ENCODE measurements at regions not wholly inside any gene's neighbourhood (a gene's known extent, or its start where the extent isn't known, plus 50 kb on each side); places are given as distances from the start of the nearest gene placed in this dataset.

DNA sequence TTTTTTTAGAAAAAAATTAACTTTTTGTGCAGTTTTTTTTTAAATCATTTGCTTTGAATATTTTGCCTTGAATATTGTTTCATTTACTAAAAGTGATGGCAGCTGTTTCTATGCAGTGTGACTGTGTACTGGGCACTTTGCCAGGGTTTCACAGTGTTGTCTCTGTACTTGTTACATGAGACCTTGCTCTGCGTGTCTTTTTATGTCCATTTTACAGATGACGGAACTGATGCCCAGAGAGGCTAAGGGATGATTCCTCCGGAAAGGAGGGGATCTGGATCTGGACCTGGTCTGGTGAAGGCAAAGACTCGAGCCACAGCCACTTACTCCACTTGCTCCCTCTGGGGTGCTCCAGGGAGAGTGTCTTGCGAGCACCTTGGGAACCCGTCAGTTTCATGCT, 124.8 kb upstream of the PTCH1 start:
- H3K4me2 ChIP-seq (ENCODE audit: low read depth, low read length, poor library complexity, severe bottlenecking), result no peak overlapping the region
- no peaks in the 10 kb centered on the region for H3F3A ChIP-seq (ENCODE audit: insufficient read depth)
- H3K4me3 ChIP-seq (ENCODE audit: insufficient read depth, low read length, poor library complexity, severe bottlenecking), result no peak overlapping the region
- H3K9me3 ChIP-seq (ENCODE audit: insufficient read depth, low read length), result no peaks in the 10 kb centered on the region
- H3K79me2 ChIP-seq (ENCODE audit: insufficient read depth, low read length), result no peaks in the 10 kb centered on the region
- no peaks in the 10 kb centered on the region for H3K36me3 ChIP-seq (ENCODE audit: low read length)
- no peaks in the 10 kb centered on the region for H3K27me3 ChIP-seq (ENCODE audit: low read length)
- H3K27ac ChIP-seq (ENCODE audit: low read depth, low read length), result no peak overlapping the region
- H4K20me1 ChIP-seq (ENCODE audit: low read depth, low read length), result no peaks in the 10 kb centered on the region
- no peaks in the 10 kb centered on the region for H3K9me2 ChIP-seq (replicated peaks; ENCODE audit: insufficient read depth, low read length)
- H2AFZ ChIP-seq (ENCODE audit: low read depth, low read length, severe bottlenecking), result no peak overlapping the region
- no peak overlapping the region for H3K9ac ChIP-seq (ENCODE audit: low read length)
- TF ChIP-seq EZH2phosphoT487 (conservative IDR thresholded peaks at IDR 0.05; ENCODE audit: low read length), result no peak
- TF ChIP-seq, protein P1, sequence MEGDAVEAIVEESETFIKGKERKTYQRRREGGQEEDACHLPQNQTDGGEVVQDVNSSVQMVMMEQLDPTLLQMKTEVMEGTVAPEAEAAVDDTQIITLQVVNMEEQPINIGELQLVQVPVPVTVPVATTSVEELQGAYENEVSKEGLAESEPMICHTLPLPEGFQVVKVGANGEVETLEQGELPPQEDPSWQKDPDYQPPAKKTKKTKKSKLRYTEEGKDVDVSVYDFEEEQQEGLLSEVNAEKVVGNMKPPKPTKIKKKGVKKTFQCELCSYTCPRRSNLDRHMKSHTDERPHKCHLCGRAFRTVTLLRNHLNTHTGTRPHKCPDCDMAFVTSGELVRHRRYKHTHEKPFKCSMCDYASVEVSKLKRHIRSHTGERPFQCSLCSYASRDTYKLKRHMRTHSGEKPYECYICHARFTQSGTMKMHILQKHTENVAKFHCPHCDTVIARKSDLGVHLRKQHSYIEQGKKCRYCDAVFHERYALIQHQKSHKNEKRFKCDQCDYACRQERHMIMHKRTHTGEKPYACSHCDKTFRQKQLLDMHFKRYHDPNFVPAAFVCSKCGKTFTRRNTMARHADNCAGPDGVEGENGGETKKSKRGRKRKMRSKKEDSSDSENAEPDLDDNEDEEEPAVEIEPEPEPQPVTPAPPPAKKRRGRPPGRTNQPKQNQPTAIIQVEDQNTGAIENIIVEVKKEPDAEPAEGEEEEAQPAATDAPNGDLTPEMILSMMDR (IDR thresholded peaks at IDR 0.05; ENCODE audit: insufficient read depth, low read length, poor library complexity, severe bottlenecking), result no peak

- no peaks in the 10 kb centered on the region for H3K9me3 ChIP-seq (ENCODE audit: insufficient read depth, low read length)
- TF ChIP-seq, protein P1 (IDR thresholded peaks at IDR 0.05; ENCODE audit: insufficient read depth, low read length, poor library complexity, severe bottlenecking), result no peak
- no peaks in the 10 kb centered on the region for H3K79me2 ChIP-seq (ENCODE audit: insufficient read depth, low read length)
- H3F3A ChIP-seq (ENCODE audit: insufficient read depth), result no peaks in the 10 kb centered on the region
- H3K36me3 ChIP-seq (ENCODE audit: low read length), result no peaks in the 10 kb centered on the region
- H3K27ac ChIP-seq (ENCODE audit: low read depth, low read length), result no peak overlapping the region
- no peak overlapping the region for H3K9ac ChIP-seq (ENCODE audit: low read length)
- H3K4me3 ChIP-seq (ENCODE audit: insufficient read depth, low read length, poor library complexity, severe bottlenecking), result no peak overlapping the region
- no peaks in the 10 kb centered on the region for H4K20me1 ChIP-seq (ENCODE audit: low read depth, low read length)
- no peaks in the 10 kb centered on the region for H3K9me2 ChIP-seq (replicated peaks; ENCODE audit: insufficient read depth, low read length)
- no peak overlapping the region for H3K4me2 ChIP-seq (ENCODE audit: low read depth, low read length, poor library complexity, severe bottlenecking)
- no peaks in the 10 kb centered on the region for H3K27me3 ChIP-seq (ENCODE audit: low read length)
- H2AFZ ChIP-seq (ENCODE audit: low read depth, low read length, severe bottlenecking), result no peak overlapping the region
These were observed 123.6 kb upstream of the PTCH1 start for GRCh38 chr9:95640336-95640735.

DNA sequence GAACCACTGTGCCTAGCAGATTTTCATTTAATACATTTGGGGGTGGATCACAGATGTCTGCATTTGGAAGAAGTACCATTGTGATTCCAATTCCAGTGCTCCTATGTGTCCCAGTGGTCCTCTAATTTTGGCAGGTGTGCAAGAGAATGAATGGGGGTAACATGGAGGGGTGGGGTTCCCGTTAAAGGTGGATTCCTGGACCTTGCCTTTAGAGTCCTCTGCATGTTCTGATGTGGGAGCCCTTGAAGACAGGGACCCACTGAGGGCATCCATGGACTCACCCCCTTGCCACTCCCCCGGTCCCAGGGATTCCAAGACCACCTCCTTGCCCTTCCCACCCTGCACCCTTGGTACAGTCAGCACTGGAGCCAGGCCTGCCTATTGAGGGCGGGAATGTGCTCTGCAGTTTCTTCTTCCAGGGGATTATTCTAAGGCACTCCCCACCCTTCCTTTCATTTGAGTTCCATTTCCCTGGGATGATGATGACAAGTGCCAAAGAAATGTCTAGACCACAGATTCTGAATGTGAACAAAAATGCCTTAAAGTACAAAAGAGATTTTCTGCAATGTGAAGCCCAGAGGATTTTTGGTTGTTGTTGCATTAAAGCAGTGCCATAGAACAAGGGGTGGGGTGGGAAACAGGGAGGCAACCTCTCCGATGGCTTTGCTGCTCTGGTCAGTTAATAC, 119.4 kb upstream of the PTCH1 start:
- Histone ChIP-seq H3K9ac (ENCODE audit: low read length) (no peak overlapping the region), H2AFZ (ENCODE audit: low read depth, low read length, severe bottlenecking) (no peak overlapping the region), H3K36me3 (ENCODE audit: low read length) (no peaks in the 10 kb centered on the region), H3K4me3 (ENCODE audit: insufficient read depth, low read length, poor library complexity, severe bottlenecking) (no peak overlapping the region), H4K20me1 (ENCODE audit: low read depth, low read length) (no peaks in the 10 kb centered on the region), H3K9me3 (ENCODE audit: insufficient read depth, low read length) (no peaks in the 10 kb centered on the region), H3K27ac (ENCODE audit: low read depth, low read length) (no peak overlapping the region), H3K79me2 (ENCODE audit: insufficient read depth, low read length) (no peaks in the 10 kb centered on the region), H3K9me2 (replicated peaks; ENCODE audit: insufficient read depth, low read length) (no peaks in the 10 kb centered on the region), H3F3A (ENCODE audit: insufficient read depth) (no peaks in the 10 kb centered on the region), H3K4me2 (ENCODE audit: low read depth, low read length, poor library complexity, severe bottlenecking) (no peak overlapping the region), H3K27me3 (ENCODE audit: low read length) (no peaks in the 10 kb centered on the region)
- TF ChIP-seq EZH2phosphoT487 (conservative IDR thresholded peaks at IDR 0.05; ENCODE audit: low read length), result no peak
- TF ChIP-seq, protein P1 (IDR thresholded peaks at IDR 0.05; ENCODE audit: insufficient read depth, low read length, poor library complexity, severe bottlenecking), result no peak

All from SU-DHL-6 (cell line).